Stromal cell of bone marrow (primary cell): ENCODE measurements at regions not wholly inside any gene's neighbourhood (a gene's known extent, or its start where the extent isn't known, plus 50 kb on each side); places are given as distances from the start of the nearest gene placed in this dataset.
"Not testable (repeated sequence)": the region's sequence is repeated elsewhere in the genome, so short reads cannot be mapped to it uniquely, and the experiment has no call there.

Experiments used
- DNase-seq: peaks from one replicate; pipeline ENCODE4 v3.0.0-alpha.2; 2012; ENCODE audit warnings: low read depth

- no peak for DNase-seq
Observed at GRCh38 chrX:116290359-116290758, 119.8 kb downstream of the AGTR2 start.

- no peak for DNase-seq
Observed at GRCh38 chrX:116292183-116292582, 121.6 kb downstream of the AGTR2 start.

- no peak for DNase-seq
Observed at GRCh38 chrX:116298956-116299355, 128.4 kb downstream of the AGTR2 start.

GRCh38 chrX:116306218-116306617 lies 130.2 kb upstream of the SLC6A14 start:
- DNase-seq, result no peak

GRCh38 chrX:116317409-116317808 lies 119.0 kb upstream of the SLC6A14 start:
- DNase-seq, result peak; percentile 8

GRCh38 chrX:116318672-116319071 lies 117.7 kb upstream of the SLC6A14 start:
- DNase-seq, result no peak

GRCh38 chrX:116321711-116322110 lies 114.7 kb upstream of the SLC6A14 start:
- DNase-seq, result no peak

- DNase-seq, result not testable (repeated sequence)
Observed at GRCh38 chrX:116332026-116332425, 104.4 kb upstream of the SLC6A14 start.

- DNase-seq, result not testable (repeated sequence)
Observed at GRCh38 chrX:116334797-116335196, 101.6 kb upstream of the SLC6A14 start.

- no peak for DNase-seq
Observed at GRCh38 chrX:116339407-116339806, 97.0 kb upstream of the SLC6A14 start.

- DNase-seq, result no peak
Observed at GRCh38 chrX:116342903-116343302, 93.5 kb upstream of the SLC6A14 start.

- DNase-seq, result no peak
Observed at GRCh38 chrX:116345958-116346357, 90.4 kb upstream of the SLC6A14 start.

GRCh38 chrX:116357329-116357728 lies 79.1 kb upstream of the SLC6A14 start:
- no peak for DNase-seq

- DNase-seq, result no peak
Observed at GRCh38 chrX:116378961-116379360, 57.4 kb upstream of the SLC6A14 start.

- peak; percentile 82 for DNase-seq
Observed at GRCh38 chrX:116379854-116380253, 56.6 kb upstream of the SLC6A14 start.

GRCh38 chrX:116384406-116384954 lies 51.9 kb upstream of the SLC6A14 start:
- DNase-seq, result peak; percentile 42
